ENCODE measurements at regions not wholly inside any gene's neighbourhood (a gene's known extent, or its start where the extent isn't known, plus 50 kb on each side); places are given as distances from the start of the nearest gene placed in this dataset.
"Not testable (repeated sequence)": the region's sequence is repeated elsewhere in the genome, so short reads cannot be mapped to it uniquely, and the experiment has no call there.

GRCh38 chr14:95620659-95621059 is 65.6 kb upstream of the TCL1B start:
- DNase-seq (no peak), ATAC-seq (no peak)
- Mint-ChIP-seq H3K36me3 (ENCODE audit: low read depth) (no peaks in the 10 kb centered on the region), H3K4me3 (peak overlapping the region; percentile 48), H3K27me3 (peaks cover 14% of the 10 kb centered on the region), H3K27ac (no peak overlapping the region), H3K4me1 (ENCODE audit: low read depth) (peaks cover 4% of the 10 kb centered on the region), H3K9me3 (no peaks in the 10 kb centered on the region)
- ChIA-PET POLR2A (no interaction called here), CTCF (no interaction called here)
- intact Hi-C loops (cut with micrococcal nuclease), result no loop called here
- TF ChIP-seq CTCF (IDR thresholded peaks at IDR 0.05), result no peak

GRCh38 chr14:95623195-95623594 is 63.0 kb upstream of the TCL1B start:
- peaks cover 4% of the 10 kb centered on the region for H3K4me1 Mint-ChIP-seq (ENCODE audit: low read depth)
- H3K36me3 Mint-ChIP-seq (ENCODE audit: low read depth), result no peaks in the 10 kb centered on the region
- no peak overlapping the region for H3K4me3 Mint-ChIP-seq
- POLR2A ChIA-PET, result no interaction called here
- intact Hi-C loops (cut with micrococcal nuclease), result no loop called here
- no peak overlapping the region for H3K27ac Mint-ChIP-seq
- DNase-seq, result no peak
- ATAC-seq, result no peak
- no peak for TF ChIP-seq CTCF (IDR thresholded peaks at IDR 0.05)
- peaks cover 18% of the 10 kb centered on the region for H3K27me3 Mint-ChIP-seq
- CTCF ChIA-PET, result interaction anchor here (1.4 kb wide), 1 partner anchor 14 kb away, joined by 3 read pairs; no protein-coding TSS in a partner anchor
- H3K9me3 Mint-ChIP-seq, result no peaks in the 10 kb centered on the region

- CTCF ChIA-PET; DNase-seq; H3K9me3 Mint-ChIP-seq; intact Hi-C loops (cut with micrococcal nuclease); POLR2A ChIA-PET; H3K36me3 Mint-ChIP-seq (ENCODE audit: low read depth); ATAC-seq; H3K4me1 Mint-ChIP-seq (ENCODE audit: low read depth); H3K4me3 Mint-ChIP-seq; H3K27ac Mint-ChIP-seq: not testable (repeated sequence)
- H3K27me3 Mint-ChIP-seq, result peaks cover 26% of the 10 kb centered on the region
Observed at GRCh38 chr14:95625710-95626109, 60.5 kb upstream of the TCL1B start.

- Mint-ChIP-seq H3K27me3 (peaks cover 27% of the 10 kb centered on the region), H3K9me3 (peaks cover 4% of the 10 kb centered on the region), H3K27ac (no peak overlapping the region), H3K4me1 (ENCODE audit: low read depth) (no peaks in the 10 kb centered on the region), H3K4me3 (no peak overlapping the region), H3K36me3 (ENCODE audit: low read depth) (no peaks in the 10 kb centered on the region)
- TF ChIP-seq CTCF (IDR thresholded peaks at IDR 0.05), result no peak
- DNase-seq (no peak), ATAC-seq (no peak)
- ChIA-PET CTCF (no interaction called here), POLR2A (no interaction called here)
- intact Hi-C loops (cut with micrococcal nuclease), result no loop called here
Observed at GRCh38 chr14:95635051-95635450, 51.2 kb upstream of the TCL1B start.
